KMS-11 (cell line): ENCODE measurements at regions not wholly inside any gene's neighbourhood (a gene's known extent, or its start where the extent isn't known, plus 50 kb on each side); places are given as distances from the start of the nearest gene placed in this dataset.
"Not testable (repeated sequence)": the region's sequence is repeated elsewhere in the genome, so short reads cannot be mapped to it uniquely, and the experiment has no call there.

Experiments
- H2AFZ ChIP-seq: fragments of 200-600 bp; sonication (generic); 2 replicates; pipeline ENCODE4 v1.6.1; 2016; ENCODE audit warnings: antibody characterized with exemption, mixed run types, low read depth
- H3K27ac ChIP-seq: fragments of 200-600 bp; sonication (generic); 2 replicates; pipeline ENCODE4 v1.6.1; 2016; ENCODE audit warnings: mild to moderate bottlenecking, mixed run types
- H3K27me3 ChIP-seq: fragments of 200-600 bp; sonication (generic); 2 replicates; pipeline ENCODE4 v1.6.1; 2017; ENCODE audit warnings: mild to moderate bottlenecking, low read depth, mixed run types, moderate library complexity; ENCODE audit not compliant: insufficient read depth
- H3K36me3 ChIP-seq: fragments of 200-600 bp; sonication (generic); 2 replicates; pipeline ENCODE4 v1.6.1; 2017; ENCODE audit warnings: mild to moderate bottlenecking, mixed run types; ENCODE audit not compliant: insufficient read depth
- H3K4me1 ChIP-seq: fragments of 200-600 bp; sonication (generic); 2 replicates; pipeline ENCODE4 v1.6.1; 2016; ENCODE audit warnings: mild to moderate bottlenecking, low read depth, mixed run types; ENCODE audit not compliant: poor library complexity, severe bottlenecking
- H3K4me2 ChIP-seq: fragments of 200-600 bp; sonication (generic); 2 replicates; pipeline ENCODE4 v1.7.0; 2016; ENCODE audit warnings: mild to moderate bottlenecking, mixed run types
- H3K4me3 ChIP-seq: fragments of 200-600 bp; sonication (generic); IDR thresholded peaks from 2 replicates; pipeline ENCODE4 v1.6.1; 2017; ENCODE audit warnings: low read depth, low read length, mixed read lengths; ENCODE audit not compliant: insufficient read depth
- H3K79me2 ChIP-seq: fragments of 200-600 bp; sonication (generic); 2 replicates; pipeline ENCODE4 v1.6.1; 2016; ENCODE audit warnings: low read depth, mixed run types; ENCODE audit not compliant: insufficient read depth
- H3K9ac ChIP-seq: fragments of 200-600 bp; sonication (generic); 2 replicates; pipeline ENCODE4 v1.6.1; 2016; ENCODE audit warnings: mild to moderate bottlenecking, mixed run types
- H4K20me1 ChIP-seq: fragments of 200-600 bp; sonication (generic); 2 replicates; pipeline ENCODE4 v1.6.1; 2016; ENCODE audit warnings: mild to moderate bottlenecking, mixed run types; ENCODE audit not compliant: insufficient read depth
- TF ChIP-seq, protein P1 (sequence below): fragments of 200-600 bp; sonication (generic); conservative IDR thresholded peaks from 2 replicates; pipeline ENCODE4 v1.6.1; 2017; ENCODE audit warnings: low read depth, mild to moderate bottlenecking, antibody characterized with exemption, low read length, moderate library complexity, mixed read lengths

GRCh38 chr2:238614376-238614775 is 187.6 kb downstream of the ASB1 start:
- Histone ChIP-seq H3K27me3 (no peaks in the 10 kb centered on the region), H2AFZ (no peak overlapping the region), H3K36me3 (no peaks in the 10 kb centered on the region), H3K4me1 (no peaks in the 10 kb centered on the region), H3K4me2 (no peak overlapping the region), H4K20me1 (no peaks in the 10 kb centered on the region), H3K79me2 (no peaks in the 10 kb centered on the region), H3K9ac (no peak overlapping the region), H3K27ac (no peak overlapping the region), H3K4me3 (no peak overlapping the region)
- TF ChIP-seq, protein P1, sequence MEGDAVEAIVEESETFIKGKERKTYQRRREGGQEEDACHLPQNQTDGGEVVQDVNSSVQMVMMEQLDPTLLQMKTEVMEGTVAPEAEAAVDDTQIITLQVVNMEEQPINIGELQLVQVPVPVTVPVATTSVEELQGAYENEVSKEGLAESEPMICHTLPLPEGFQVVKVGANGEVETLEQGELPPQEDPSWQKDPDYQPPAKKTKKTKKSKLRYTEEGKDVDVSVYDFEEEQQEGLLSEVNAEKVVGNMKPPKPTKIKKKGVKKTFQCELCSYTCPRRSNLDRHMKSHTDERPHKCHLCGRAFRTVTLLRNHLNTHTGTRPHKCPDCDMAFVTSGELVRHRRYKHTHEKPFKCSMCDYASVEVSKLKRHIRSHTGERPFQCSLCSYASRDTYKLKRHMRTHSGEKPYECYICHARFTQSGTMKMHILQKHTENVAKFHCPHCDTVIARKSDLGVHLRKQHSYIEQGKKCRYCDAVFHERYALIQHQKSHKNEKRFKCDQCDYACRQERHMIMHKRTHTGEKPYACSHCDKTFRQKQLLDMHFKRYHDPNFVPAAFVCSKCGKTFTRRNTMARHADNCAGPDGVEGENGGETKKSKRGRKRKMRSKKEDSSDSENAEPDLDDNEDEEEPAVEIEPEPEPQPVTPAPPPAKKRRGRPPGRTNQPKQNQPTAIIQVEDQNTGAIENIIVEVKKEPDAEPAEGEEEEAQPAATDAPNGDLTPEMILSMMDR, result no peak

DNA sequence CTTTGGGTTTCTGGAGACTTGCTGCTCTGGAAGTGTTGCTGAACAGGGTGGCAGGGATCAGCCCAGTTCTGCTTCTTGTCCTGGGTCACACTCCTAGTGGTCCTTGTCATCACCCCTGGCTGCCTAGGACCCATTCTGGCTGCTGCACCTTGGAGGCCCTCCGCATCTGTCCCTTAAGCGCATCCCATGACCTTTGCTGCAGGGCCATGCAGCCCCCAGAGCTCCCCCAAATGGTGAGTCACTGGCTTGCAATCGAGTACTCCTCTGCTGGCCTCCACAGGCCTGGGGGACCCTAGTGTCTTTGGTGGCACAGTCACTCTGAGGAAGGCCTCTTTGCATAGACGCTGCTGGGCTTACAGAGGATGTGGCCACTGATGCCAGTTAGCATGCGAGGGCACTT is 188.5 kb downstream of the ASB1 start:
- H3K36me3 ChIP-seq, result no peaks in the 10 kb centered on the region
- H3K27me3 ChIP-seq, result no peaks in the 10 kb centered on the region
- H3K27ac ChIP-seq, result no peak overlapping the region
- no peak overlapping the region for H2AFZ ChIP-seq
- H3K9ac ChIP-seq, result no peak overlapping the region
- H3K4me1 ChIP-seq, result no peaks in the 10 kb centered on the region
- TF ChIP-seq, protein P1, result no peak
- no peak overlapping the region for H3K4me2 ChIP-seq
- H3K4me3 ChIP-seq, result no peak overlapping the region
- no peaks in the 10 kb centered on the region for H4K20me1 ChIP-seq
- H3K79me2 ChIP-seq, result no peaks in the 10 kb centered on the region

GRCh38 chr2:238616681-238617080 is 190.0 kb downstream of the ASB1 start:
- Histone ChIP-seq H4K20me1 (no peaks in the 10 kb centered on the region), H3K27ac (no peak overlapping the region), H3K9ac (no peak overlapping the region), H3K4me2 (no peak overlapping the region), H2AFZ (no peak overlapping the region), H3K27me3 (no peaks in the 10 kb centered on the region), H3K4me1 (no peaks in the 10 kb centered on the region), H3K79me2 (no peaks in the 10 kb centered on the region), H3K36me3 (no peaks in the 10 kb centered on the region), H3K4me3 (no peak overlapping the region)
- TF ChIP-seq, protein P1, result no peak

DNA sequence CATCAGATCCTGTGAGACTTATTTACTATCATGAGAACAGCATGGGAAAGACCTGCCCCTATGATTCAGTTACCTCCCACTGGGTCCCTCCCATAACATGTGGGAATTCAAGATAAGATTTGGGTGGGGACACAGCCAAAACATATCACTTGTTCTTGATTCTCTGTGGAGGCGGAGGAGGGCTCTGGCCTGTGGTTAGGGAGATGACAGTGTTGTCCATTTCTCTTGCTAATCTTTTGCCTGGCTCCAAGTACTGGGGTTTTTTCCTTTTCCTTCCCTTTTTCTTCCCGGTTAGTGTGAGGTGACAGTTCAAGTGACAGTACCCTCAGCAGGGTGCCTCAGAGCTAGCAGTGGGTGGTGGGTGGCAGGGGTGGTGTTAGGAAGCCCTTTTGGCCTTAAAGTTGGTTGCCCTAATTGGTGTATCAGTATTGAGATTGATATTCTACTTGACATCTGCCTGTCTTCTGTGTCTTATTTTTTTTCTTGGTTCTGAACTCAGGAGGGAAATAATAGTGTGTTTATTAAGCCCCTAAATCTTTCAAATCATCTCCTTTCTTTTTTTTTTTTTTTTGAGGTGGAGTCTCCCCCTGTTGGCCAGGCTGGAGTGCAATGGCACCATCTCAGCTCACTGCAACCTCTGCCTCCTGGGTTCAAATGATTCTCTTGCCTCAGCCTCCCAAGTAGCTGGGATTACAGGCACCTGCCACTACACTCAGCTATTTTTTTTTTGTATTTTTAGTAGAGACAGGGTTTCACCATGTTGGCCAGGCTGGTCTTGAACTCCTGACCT is 192.0 kb downstream of the ASB1 start:
- not testable (repeated sequence) for H3K27ac ChIP-seq, H2AFZ ChIP-seq, H3K9ac ChIP-seq, H3K4me2 ChIP-seq, H3K4me1 ChIP-seq, H3K79me2 ChIP-seq, H3K4me3 ChIP-seq, H3K27me3 ChIP-seq, H4K20me1 ChIP-seq, H3K36me3 ChIP-seq

- Histone ChIP-seq H3K27ac (no peak overlapping the region), H2AFZ (no peak overlapping the region), H4K20me1 (no peaks in the 10 kb centered on the region), H3K4me1 (no peaks in the 10 kb centered on the region), H3K79me2 (no peaks in the 10 kb centered on the region), H3K27me3 (no peaks in the 10 kb centered on the region), H3K36me3 (no peaks in the 10 kb centered on the region), H3K4me2 (no peak overlapping the region), H3K4me3 (no peak overlapping the region), H3K9ac (no peak overlapping the region)
- TF ChIP-seq, protein P1, result no peak
Observed at GRCh38 chr2:238627899-238628298, 201.2 kb downstream of the ASB1 start.
